ENCODE measurements at regions not wholly inside any gene's neighbourhood (a gene's known extent, or its start where the extent isn't known, plus 50 kb on each side); places are given as distances from the start of the nearest gene placed in this dataset.
A peak's percentile ranks its signal among the peaks of the same experiment; 100 is the strongest.
"Not testable (repeated sequence)": the region's sequence is repeated elsewhere in the genome, so short reads cannot be mapped to it uniquely, and the experiment has no call there.

DNA sequence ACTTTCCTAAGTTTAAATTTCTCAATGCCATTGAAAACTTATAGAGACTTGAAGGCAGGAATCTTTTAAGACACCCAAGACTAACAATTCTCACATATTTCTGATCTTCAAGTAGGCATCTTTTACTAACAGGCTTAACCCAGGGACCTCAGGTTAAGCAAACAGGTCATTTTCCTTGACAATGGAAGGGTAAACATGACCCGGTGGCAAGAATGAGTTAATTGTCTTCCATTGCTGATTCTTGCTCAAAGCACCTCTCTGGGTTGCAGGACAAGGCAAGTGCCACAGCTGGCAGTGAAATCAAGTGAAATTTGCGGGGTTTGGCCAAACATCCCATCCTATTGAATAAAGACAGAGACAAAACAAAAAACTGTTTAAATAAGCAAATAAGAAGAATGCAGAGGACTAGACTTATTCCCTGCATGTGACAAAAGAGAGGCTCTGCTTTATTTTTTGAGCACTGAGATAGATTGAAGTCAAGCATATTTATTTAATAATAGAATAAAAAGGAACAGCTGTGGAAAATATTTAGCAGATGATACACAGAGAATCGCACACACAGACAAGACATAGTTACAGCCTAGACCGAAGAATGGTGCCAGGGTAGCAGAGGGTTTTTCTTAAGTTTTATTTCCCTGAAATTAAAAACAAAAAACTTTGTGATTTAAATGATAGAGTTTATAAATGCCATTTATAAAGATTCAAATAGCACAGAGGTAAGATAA is 56.0 kb upstream of the MITF start:
- Histone ChIP-seq H3K36me3 (no peaks in the 10 kb centered on the region), H3K4me1 (peaks cover 0 to 3% (median 0%) of the 10 kb centered on the region in 4 donors), H3K27ac (no peak overlapping the region), H3K4me3 (no peak overlapping the region), H3K9me3 (no peaks in the 10 kb centered on the region), H3K27me3 (no peaks in the 10 kb centered on the region)
- TF ChIP-seq POLR2A (IDR thresholded peaks at IDR 0.05) (no peak), POLR2AphosphoS5 (IDR thresholded peaks at IDR 0.05) (no peak), EP300 (IDR thresholded peaks at IDR 0.05) (no peak)
- TF ChIP-seq, protein P1, sequence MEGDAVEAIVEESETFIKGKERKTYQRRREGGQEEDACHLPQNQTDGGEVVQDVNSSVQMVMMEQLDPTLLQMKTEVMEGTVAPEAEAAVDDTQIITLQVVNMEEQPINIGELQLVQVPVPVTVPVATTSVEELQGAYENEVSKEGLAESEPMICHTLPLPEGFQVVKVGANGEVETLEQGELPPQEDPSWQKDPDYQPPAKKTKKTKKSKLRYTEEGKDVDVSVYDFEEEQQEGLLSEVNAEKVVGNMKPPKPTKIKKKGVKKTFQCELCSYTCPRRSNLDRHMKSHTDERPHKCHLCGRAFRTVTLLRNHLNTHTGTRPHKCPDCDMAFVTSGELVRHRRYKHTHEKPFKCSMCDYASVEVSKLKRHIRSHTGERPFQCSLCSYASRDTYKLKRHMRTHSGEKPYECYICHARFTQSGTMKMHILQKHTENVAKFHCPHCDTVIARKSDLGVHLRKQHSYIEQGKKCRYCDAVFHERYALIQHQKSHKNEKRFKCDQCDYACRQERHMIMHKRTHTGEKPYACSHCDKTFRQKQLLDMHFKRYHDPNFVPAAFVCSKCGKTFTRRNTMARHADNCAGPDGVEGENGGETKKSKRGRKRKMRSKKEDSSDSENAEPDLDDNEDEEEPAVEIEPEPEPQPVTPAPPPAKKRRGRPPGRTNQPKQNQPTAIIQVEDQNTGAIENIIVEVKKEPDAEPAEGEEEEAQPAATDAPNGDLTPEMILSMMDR (IDR thresholded peaks at IDR 0.05): no peak
- DNase-seq: no peak
- 45 to 53% methylated on average over 4 of the region's 4 CpGs for WGBS, 2 donors
- no peak for ATAC-seq (ENCODE audit: low FRiP score in 2 of 2)

DNA sequence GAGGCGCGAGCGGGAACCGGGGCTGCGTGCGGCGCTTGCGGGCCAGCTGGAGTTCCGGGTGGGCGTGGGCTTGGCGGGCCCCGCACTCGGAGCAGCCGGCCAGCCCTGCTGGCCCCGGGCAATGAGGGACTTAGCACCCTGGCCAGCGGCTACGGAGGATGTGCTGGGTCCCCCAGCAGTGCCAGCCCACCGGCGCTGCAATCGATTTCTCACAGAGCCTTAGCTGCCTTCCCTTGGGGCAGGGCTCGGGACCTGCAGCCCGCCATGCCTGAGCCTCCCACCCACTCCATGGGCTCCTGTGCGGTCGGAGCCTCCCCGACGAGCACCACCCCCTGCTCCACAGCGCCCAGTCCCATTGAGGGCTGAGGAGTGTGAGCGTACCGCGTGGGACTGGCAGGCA is 61.8 kb upstream of the MITF start:
- H3K27ac ChIP-seq; H3K4me1 ChIP-seq; H3K9me3 ChIP-seq; H3K4me3 ChIP-seq; H3K36me3 ChIP-seq; ATAC-seq (ENCODE audit: low FRiP score in 2 of 2); H3K27me3 ChIP-seq: not testable (repeated sequence)
- 97% methylated on average over 18 of the region's 30 CpGs; no CpG with 5 or more reads in 1 of the 2 donors for WGBS, 2 donors
- DNase-seq: peak in 1 of 2 donors; percentile 63

DNA sequence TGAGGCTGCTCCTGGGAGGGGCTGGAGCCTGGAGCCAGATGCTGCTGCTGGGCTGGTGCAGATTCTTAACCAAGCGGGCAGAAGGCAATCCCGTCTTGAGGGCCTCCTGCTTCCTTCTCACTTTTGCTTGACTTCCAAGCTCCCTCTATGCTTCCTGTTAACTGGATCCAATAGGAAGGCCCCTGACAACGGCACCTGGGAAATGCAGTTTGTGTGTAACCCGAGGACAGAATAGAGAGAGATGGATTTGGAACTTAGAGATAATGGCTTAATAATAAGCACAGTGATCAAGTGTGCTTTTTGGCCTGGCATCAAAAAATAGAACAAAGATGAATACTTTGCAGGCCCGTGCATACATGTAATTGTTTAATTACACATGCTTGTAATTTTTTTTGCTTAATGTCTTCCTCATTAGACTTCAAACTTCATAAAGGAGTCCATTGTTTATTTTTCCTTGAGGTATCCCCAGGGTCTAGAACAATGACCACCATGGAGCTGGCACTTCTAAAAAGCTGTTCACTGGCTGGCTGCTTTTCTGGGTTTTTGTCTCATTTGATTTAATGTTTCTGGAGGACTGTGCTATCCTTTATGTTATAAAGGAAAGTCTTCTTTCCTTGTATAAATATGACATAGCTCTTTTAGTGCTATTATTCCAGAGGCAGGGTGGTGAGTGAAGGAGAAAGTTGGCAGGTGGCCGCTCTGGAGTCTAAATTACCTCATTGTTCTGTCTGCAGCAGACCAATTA is 63.3 kb upstream of the MITF start:
- no peak overlapping the region for H3K4me3 ChIP-seq
- H3K27ac ChIP-seq: no peak overlapping the region
- no peaks in the 10 kb centered on the region for H3K9me3 ChIP-seq
- no peak for DNase-seq
- ATAC-seq (ENCODE audit: low FRiP score in 2 of 2): peak in 1 of 2 donors; percentile 40
- no peaks in the 10 kb centered on the region for H3K4me1 ChIP-seq
- no peaks in the 10 kb centered on the region for H3K36me3 ChIP-seq
- TF ChIP-seq POLR2AphosphoS5 (IDR thresholded peaks at IDR 0.05) (no peak), EP300 (IDR thresholded peaks at IDR 0.05) (no peak), POLR2A (IDR thresholded peaks at IDR 0.05) (no peak)
- TF ChIP-seq, protein P1 (IDR thresholded peaks at IDR 0.05): no peak
- WGBS, 2 donors: 58 to 65% methylated on average over 6 of the region's 6 CpGs
- H3K27me3 ChIP-seq: no peaks in the 10 kb centered on the region

DNA sequence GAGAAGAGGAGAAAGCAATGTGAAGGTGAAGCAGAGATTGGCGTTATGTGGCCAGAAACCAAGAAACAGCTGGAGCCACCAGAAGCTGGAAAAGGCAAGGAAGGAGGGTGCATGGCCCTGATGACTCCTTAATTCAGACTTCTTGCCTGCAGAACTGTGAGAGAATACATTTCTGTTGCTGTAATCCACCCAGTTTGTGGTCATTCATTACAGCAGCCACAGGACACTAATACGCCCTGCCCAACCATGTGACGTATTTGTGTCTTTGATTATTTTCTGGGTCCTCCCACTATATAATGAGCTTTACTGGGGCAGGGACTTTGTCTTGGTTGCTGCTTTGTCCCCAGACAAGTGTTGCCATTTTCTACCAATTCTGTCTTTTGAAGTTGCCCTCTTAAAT is 64.5 kb upstream of the MITF start:
- no peaks in the 10 kb centered on the region for H3K4me1 ChIP-seq
- no peak overlapping the region for H3K27ac ChIP-seq
- H3K27me3 ChIP-seq: no peaks in the 10 kb centered on the region
- H3K9me3 ChIP-seq: no peaks in the 10 kb centered on the region
- WGBS, 2 donors: 93 to 94% methylated on average over 3 of the region's 3 CpGs
- no peak overlapping the region for H3K4me3 ChIP-seq
- TF ChIP-seq, protein P1 (IDR thresholded peaks at IDR 0.05): no peak
- TF ChIP-seq POLR2A (IDR thresholded peaks at IDR 0.05) (no peak), EP300 (IDR thresholded peaks at IDR 0.05) (no peak)
- DNase-seq (no peak), ATAC-seq (ENCODE audit: low FRiP score in 2 of 2) (peak in 1 of 2 donors; percentile 35)
- no peaks in the 10 kb centered on the region for H3K36me3 ChIP-seq

DNA sequence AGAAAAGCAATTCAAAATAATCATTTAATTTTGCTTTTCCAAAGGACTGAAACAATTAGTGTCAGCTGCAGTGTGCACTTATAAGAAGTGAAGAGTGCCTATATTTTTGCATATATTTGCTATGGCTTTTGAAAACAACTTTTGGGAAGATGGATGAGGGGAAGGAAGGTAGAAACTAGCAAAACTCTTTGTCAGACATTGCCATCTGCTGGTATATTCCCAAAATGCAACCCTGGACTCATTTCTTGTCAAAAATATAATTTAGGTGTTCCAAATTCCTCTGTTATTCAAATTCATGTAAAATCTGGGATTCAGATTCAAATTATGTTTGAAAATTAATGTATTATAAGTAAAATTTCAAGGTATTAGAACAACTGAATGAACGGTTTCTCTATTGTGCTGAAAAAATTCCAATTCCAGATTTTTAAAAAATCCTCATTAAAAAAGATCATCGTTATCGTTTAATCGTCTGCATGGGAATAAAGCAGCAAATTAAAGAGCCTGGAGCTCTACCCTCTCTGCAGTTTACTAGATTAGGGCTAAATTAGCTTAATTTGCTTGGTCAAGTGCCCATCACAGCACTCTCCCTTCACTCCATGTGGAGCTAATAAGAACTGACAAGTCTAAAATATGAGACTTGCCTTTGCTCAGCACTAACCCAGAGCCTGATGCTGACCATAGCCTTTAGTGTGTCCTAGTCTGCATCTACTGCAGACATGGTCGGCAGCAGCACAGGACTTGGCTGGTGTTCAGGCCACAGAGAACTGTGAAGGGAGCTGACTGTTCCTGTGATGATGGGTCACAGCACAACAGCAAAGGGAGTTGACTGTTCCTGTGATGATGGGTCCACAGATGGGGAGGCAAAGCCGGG is 67.9 kb upstream of the MITF start:
- no peaks in the 10 kb centered on the region for H3K4me1 ChIP-seq
- ATAC-seq (ENCODE audit: low FRiP score in 2 of 2): peak in 1 of 2 donors; percentile 70
- DNase-seq: no peak

More for the DNA sequence above, 67.9 kb upstream of the MITF start:
- Histone ChIP-seq H3K36me3 (no peaks in the 10 kb centered on the region), H3K4me3 (no peak overlapping the region), H3K27me3 (no peaks in the 10 kb centered on the region), H3K9me3 (no peaks in the 10 kb centered on the region), H3K27ac (no peak overlapping the region)
- WGBS, 2 donors: 63% methylated on average over 6 of the region's 6 CpGs
- no peak for TF ChIP-seq POLR2AphosphoS5 (IDR thresholded peaks at IDR 0.05)
- TF ChIP-seq, protein P1 (IDR thresholded peaks at IDR 0.05): peak; percentile 58 to 73 (median 64)
